ENCODE measurements at regions not wholly inside any gene's neighbourhood (a gene's known extent, or its start where the extent isn't known, plus 50 kb on each side); places are given as distances from the start of the nearest gene placed in this dataset.

DNA sequence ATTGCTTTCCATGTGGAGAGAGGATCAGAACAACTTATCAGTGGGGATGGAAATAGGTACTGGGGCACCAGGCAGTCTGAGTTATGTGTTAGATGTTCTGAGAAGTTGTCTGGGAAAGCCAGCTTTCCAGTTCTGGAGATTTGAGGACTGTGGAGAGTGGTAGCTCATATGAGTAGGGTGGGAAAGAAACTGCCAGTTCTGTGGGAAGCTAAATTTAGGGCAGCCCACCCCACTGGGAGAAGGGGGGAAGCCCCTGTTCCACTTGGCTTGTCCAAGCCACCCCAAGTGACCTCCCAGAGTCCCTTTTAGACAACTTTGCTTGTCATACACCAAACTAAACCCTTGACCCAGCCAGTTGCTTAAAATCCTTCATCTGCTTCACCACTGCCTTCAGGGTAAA is 189.5 kb downstream of the REEP3 start:
- no peak for DNase-seq

DNA sequence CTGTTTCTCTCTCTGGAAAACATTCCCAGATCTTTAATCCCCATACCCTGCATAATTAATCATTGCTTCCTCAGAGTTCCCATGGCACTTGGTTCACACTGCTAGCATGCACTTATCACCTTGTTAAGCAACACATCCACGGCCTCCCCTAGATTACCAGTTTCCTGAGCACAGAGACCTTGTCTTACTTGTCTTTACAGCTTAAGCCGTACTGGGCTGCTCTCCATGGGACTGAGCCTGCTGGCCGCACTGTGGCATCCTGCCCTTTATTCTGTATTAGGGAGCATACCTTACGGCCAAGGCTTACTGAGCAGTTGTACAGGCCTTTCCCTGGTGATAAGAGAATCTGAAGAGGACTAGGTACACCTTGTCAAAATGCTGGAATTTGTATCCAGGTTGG is 190.2 kb downstream of the REEP3 start:
- DNase-seq, result no peak

DNA sequence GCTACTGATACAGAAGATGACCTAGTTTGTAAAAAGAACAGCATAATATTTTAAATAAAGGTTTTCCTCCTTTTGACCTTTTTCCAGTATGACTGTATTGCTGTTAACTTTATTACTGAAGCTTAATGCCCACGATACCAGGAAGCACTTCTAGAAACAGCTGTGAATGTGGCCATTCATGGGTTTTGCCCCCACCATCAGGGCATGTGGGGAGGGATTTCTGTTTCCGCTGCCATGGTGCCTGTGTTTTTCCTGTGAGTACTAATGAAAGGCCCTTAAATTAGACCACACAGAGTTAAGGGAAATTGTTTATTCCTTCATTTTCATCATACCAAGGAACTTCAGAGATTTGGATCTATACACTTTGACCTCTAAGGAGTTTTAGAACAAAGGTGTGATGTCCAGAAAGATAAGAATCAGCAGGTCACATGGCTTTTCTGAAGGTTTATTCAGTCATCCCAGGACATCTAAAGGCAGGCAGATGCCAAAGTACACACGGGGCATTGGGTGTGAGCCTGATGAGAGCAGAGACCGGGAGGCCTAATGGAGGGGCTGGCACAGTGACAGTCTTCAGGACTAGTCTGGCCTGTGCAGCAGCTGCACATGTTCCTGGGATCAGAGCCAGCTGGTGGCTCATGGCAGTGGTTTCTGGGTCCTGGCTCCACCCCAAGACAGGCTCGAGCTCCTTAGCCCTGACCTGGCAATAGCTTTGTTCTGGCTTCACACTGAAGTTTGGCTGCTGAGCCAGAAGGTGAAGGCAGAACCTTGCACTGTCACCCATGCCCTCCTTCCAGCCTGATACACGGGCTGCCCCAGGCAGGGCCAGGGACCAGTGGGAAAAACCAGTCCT is 190.9 kb downstream of the REEP3 start:
- peak; percentile 85 for DNase-seq

DNA sequence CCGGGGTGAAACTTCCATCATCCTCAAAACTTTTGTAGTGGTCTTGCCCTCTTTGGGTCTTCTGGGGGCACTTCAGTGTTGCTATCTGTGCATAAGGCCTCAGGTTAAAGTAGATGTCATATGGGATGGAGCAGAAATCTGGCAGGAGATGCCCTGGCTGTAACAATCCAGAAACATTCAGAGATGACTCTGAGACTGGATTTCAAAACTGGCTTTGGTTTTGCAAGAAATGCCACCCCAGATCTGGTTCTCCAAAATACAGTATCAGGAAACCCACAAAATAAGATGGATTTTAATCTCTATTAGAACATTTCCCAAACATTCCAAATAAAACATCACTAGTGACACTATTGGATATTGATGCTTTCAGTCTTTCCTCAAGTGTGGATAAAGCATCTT is 191.5 kb downstream of the REEP3 start:
- no peak for DNase-seq

DNA sequence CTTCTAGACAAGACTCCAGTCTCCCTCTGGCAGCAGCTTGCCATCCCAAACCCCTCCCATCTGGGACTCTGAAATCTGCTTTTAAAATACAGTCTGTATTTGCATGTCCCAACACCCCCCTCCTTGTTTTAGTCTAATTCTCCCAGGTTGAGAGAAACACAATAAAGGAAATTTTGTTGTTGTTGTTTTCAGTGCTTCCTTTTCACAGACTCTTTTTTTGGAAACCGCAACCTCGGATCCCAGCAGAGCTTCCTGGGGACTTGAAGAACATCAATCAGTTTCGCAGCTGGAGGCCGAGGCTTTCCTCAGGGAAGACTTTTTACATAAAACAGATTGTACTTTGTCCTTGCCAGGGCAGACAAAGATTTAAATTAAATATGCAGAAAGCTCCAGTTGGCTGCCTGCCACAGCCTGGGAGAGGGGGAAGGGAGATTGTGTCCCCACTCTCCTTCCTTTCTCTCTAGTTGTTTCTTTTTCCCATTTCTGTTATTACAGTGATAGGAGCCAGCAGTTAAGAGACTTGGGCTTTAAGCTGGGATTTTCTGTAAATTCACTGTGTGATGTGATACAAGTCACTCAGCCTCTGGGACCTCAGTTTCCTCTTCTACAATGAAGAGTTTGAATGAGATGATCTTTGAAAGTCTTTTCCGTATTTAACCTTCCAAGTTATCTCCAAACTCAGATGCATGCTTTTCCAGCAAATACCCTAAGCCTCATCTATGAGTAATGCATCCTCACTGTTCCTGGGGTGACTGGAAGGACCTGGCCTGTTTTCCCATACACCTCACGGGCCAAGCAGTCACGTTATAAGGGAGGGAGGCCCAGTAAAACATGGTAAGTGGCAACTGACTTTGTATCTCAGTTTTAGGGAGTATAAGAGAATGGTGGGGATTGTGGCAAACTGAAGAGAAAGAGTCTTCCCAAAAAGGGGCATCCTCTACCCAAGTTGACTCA is 192.3 kb downstream of the REEP3 start:
- peak; percentile 91 for DNase-seq

DNA sequence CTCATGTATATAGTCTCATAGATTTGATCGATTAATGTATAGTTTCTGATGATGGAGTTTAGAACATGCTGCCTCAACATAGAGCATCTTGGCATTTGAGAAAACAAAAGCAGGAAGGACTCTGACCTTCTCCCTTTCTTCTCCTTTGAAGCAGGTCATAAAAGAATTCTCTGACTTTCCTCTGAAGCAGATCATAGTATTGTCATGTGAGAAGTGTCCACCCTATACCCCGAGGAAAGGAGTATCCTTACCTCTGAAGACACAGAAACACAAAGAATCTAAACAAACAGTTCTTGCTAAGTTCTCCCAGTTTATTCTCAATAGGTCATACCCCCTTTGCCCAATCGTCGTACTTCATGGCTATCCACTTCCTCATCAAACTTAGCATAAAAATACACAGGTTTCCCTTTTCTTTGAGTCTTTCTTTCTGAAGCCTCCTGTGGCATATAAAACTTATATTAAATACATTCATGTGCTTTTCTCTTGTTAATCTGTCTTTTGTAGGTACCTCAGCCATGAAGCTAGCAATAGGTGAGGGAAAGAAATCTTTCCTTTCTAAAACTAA is 194.9 kb downstream of the REEP3 start:
- no peak for DNase-seq

DNA sequence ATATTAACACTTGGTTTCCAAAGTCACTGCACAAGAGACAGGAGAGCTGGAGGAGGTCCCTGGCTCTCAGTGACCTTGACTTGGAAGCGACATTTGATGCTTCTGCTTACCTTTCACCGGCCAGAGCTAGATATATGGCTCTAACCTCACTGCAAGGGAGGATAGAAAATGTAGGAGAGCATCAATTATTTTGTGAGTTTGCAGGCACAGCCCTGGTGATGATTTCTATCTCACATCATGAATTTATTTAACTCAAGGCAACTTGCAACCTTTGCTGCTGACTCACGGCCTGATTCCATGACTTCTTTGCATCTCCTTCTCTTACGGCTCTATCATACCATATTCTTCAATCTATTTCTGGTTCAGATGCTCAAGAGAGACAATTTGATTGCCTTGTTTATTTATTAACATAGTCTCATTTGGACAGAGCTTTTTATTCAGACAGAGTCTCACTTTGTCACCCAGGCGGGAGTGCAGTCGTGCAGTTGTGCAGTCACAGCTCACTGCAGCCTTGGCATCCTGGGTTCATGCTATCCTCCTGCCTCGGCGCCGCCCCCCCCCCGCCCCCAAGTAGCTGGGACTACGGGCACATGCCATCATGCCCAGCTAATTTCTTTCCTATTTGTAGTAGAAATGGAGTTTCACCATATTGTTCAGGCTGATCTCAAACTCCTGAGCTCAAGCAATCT is 196.0 kb downstream of the REEP3 start:
- DNase-seq, result no peak

DNA sequence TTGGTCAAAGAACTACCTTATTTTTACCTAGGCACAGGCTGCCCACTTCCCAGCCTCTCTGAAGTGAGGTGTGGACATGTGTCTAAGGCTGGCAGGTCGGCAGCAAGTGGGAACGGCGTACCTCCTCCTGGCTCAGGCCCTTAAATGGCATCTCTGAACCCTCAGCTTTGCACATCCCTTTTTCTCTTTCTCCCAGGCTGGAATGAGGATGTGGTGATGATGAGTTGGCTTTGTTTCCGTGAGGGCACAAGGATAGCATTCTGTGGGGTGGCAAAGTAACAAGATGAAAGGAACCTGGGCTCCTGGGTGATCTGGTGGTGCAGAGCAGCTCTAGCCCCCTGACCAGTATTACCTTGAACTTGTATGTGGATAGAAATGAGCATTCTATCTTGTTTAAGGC is 196.8 kb downstream of the REEP3 start:
- DNase-seq, result no peak

DNA sequence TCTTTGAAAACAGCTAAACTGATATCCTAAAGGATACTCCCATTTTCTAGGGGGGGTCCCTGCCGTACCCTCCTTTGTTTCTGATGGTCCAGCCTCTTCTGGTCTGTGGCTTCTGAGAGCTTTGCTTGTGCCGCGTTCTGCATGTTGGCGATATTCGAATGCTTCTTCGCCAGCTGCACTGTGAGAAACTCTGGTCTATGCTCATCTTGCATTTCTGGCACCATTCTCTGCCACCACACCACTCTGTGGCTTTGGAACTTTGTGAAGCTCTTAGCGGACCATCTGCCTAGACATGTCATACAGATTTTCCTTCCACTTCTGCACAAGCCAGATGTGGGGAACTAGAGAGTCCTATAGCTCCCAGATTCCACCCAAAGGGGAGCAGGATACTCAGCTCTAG is 197.2 kb downstream of the REEP3 start:
- no peak for DNase-seq

DNA sequence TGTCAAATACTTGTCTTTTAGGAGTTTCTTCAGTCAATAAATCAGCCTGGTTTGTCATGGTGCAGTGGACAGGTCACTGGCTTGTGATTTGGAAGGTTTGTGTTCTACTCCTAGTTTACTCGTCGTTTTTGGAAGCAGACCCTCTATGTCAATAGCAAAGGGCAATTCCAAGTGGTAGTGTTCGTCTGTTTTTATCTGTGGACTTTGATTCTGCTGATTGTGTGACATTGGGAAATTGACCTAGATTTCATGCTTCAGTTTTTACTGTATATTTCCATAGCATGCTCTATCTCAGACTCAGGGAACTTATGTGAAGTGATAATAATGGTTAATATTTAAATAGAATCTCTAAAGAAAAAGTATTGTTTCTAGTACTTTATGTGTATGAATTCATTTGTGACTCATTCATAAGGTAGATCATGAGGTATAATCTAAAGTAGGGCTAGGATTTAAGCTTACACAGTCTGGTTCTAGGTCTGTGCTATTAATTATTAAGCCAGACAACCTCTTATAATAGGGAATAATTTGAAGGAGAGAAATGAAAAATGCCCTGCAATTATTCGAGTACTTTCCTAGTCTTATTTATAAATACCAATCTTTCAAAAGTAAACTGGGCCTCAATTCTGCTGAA is 198.1 kb downstream of the REEP3 start:
- DNase-seq, result no peak

DNA sequence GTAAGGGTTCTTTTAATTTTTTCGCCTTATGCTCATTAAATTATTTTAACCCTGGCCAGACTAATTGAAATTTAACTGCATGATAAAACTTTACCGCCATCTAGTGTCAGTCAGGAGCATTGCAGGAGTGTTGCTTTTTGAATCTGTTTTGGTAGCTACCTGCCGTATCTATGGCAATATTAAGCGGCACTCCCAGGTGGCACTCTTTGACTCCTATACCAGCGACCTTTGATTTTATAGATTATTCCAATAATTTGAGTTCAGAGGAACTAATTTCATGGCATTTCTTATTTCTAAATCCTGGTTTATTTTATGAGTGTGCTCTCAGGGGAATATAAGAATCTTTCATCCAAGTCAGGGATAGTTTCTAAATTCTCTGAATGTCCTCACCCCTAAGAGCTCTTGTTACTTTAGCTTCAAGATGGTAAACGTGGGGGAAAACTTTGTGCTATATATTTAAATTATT is 198.9 kb downstream of the REEP3 start:
- peak; percentile 76 for DNase-seq

DNA sequence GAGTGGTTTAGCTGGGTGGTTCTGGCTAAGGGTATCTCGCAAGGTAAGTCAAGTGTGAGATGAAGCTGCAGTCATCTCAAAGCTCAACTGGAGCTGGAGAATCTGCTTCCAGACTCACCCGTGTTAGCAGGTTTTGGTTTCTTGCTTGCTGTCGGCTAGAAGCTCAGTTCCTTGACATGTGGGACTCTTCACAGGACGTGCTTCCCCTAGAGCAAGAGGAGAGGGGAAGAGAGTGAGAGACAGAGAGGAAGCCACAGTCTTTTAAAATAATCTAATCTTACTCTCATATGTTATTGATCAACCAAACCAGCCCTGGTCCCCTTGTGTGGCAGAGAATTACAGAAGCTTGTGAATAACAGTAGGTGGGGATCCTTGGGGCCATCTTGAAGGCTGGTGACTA is 199.5 kb downstream of the REEP3 start:
- no peak for DNase-seq

DNA sequence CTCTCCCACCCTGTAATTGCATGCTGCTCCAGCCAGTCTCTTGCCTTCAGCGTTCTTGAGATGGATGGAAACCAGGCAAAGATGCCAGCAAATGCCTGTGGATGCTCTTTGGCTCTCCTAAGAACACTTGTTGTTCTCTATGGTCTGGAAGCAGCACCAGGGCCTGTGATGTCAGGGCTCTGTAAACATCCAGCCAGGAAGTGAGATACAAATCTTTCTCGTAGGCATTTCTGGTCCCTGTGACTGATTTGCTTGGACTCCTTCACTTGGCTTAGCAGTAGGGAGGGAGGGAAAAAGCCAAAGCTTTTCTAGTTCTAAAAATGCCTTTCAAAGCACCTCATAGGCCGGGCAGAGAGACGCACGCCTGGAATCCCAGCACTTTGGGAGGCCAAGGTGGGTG is 201.3 kb downstream of the REEP3 start:
- DNase-seq, result no peak

DNA sequence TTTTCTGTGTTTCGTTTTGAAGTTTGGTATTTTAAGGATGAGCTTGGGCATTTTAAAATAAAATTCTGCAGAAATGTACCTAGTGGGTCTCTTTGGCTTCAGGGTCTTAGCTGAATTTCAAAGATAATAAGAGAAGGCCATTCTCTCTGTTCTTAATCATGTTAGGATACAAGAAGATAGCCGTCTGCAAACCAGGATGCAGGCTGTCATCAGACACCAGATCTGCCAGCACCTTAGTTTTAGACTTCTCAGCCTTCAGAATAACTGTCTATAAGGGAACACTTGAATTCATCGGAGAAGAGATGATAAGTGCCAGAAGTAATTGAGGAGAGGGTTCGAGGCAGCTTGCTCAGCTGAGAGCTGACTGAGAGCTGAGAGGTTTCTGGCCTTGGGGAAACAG is 202.1 kb downstream of the REEP3 start:
- peak; percentile 33 for DNase-seq

DNA sequence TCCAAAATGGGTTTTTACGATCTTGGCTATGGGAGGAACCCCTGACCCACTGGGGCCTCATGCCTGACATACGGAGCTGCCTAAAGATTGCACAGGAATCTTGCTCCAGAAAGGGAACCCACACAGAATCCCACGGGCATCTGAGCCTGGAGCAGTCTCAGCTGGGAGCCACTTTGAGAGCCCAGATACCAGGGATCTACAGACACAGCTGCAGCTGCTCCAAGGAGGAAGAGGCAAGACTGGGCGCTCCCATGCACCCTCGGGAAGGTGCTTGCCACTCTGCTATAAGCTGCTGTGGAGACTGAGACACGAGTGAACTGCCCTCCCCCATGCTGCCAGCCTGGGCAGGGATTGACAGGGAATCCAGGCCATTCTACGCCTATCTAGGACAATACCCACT is 202.5 kb downstream of the REEP3 start:
- DNase-seq, result peak; percentile 28

DNA sequence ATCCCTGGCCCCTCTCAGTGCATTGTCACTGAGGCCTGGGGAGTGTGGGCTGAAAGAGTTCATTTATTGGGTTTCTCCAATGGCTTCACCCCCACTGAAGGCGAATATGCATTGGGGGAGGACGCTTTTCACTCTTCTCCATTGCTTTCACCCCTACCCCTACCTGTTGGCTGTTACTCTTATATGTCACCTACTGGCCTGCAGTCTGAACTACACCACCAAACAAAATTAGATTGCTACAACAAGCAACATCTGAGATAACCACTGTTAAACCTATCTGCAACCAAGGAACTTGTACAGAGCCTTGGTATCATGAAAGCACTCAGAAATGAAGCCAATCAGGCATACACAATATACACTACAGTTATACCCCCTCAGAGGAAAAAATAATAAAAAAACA is 203.7 kb downstream of the REEP3 start:
- DNase-seq, result no peak

DNA sequence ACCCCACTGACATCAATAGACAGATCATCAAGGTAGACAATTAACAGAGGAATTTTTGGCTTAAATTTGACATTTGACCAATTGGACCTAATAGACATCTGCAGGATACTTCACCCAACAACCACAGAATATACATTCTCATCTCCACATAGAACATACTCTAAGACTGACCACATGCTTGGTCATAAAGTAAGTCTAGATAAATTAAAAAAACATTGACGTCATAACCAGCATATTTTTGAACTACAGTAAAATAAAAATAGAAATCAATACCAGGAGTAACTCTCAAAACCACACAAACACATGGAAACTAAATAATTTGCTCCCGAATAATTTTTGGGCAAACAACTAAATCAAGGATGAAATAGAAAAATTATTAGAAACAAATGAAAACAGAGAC is 205.7 kb downstream of the REEP3 start:
- DNase-seq, result no peak

DNA sequence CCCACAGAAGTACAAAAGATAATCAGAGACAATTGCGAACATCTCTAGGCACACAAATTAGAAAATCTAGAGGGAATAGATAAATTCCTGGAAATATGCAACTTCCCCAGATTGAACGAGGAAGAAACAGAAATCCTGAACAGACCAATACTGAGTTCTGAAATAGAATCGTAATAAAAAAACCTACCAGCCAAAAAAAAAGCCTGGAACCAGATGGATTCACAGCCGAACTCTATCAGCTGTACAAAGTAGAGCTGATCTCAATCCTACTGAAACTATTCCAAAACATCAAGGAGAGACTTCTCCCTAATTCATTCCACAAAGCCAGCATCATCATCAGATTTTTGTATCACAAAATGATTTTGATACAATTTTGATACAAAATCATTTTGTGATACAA is 206.4 kb downstream of the REEP3 start:
- no peak for DNase-seq

DNA sequence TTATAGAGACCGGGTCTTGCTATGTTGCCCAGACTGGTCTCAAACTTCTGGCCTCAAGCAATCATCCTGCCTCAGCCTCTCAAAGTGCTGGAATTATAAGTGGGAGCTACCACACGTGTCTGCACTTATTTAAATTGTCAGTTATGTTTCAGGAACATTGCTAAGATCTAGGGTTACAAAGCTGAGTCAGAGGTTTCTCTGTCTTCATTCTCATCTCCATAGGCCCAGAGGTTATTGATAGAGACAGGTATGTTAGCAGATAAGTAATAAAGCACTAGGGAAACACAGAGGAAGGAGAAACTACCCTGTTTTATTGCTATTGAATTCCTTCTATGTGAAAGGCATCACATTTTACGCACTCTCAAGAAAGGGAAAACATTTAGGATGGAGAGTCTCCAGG is 214.1 kb downstream of the REEP3 start:
- no peak for DNase-seq

DNA sequence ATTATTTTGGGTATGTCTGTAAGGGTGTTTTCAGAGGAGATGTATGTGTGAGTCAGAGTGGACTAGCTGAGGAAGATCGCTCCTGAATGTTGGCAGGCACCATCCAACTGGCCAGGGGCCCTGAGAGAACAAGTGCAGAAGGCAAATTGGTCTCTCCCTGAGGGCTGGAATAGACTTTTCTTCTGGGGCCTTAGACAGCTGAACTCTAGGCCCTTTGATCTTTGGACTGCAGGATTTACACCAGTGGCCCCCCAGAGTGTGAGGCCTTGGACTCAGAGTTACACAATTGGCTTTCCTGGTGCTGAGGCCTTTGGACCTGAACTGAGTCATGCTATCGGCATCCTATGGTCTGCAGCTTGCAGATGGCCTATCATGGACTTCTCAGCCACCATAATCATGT is 217.2 kb downstream of the REEP3 start:
- DNase-seq, result no peak

DNA sequence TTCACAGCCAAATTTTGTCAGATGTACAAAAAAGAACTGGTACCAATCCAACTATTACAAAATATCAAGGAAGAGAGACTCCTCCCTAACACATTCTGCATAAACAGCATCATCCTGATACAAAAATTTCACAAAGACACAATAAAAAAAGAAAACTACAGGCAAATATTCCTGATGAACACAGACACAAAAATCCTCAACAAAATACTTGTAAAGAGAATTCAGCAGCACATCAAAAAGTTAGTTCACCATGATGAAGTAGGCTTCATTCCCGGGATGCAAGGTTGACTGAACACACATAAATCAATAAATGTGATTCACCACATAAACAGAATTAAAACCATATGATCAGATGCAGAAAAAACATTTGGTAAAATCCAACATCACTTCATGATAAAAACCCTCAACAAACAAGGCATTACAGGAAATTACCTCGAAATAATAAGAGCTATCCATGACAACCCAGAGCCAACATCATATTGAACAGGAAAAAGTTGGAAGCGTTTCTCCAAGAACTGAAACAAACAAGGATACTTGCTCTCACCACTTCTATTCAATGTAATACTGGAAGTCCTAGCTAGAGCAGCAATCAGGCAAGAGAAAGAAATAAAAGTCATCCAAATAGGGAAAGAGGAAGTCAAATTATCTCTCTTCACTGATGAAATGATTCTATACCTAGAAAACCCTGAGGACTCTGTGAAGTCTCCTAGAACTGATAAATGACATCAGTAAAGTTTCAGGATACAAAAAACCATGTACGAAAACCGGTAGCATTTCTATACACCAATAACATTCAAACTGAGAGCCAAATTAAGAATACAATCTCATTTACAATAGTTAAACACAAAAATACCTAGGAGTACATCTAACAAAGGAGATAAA is 223.1 kb downstream of the REEP3 start:
- peak; percentile 51 for DNase-seq
